ENCODE measurements at regions not wholly inside any gene's neighbourhood (a gene's known extent, or its start where the extent isn't known, plus 50 kb on each side); places are given as distances from the start of the nearest gene placed in this dataset.

DNA sequence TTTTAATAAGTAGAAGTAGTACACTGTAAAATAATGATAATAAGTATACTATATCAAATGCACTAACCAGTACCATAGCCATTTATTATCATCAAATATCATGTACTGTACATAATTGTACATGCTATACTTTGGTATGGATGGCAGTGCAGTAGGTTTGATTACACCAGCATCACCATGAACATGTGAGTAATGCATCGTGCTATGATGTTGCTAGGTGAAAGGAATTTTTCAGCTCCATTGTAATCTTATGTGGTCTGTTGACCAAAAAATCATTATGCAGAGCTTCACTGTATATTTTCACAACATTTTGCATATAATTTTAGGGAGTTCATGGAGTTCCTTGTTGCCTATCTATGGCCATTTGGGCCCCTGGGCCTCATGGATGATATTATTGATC, 72.2 kb upstream of the HMHB1 start:
- Mint-ChIP-seq H3K27me3 (ENCODE audit: low read depth) (no peaks in the 10 kb centered on the region), H3K4me3 (no peak overlapping the region), H3K4me1 (ENCODE audit: low read depth) (peaks cover 3% of the 10 kb centered on the region), H3K9me3 (no peaks in the 10 kb centered on the region), H3K36me3 (ENCODE audit: insufficient read depth) (no peaks in the 10 kb centered on the region)
- ATAC-seq (no peak), DNase-seq (no peak)

DNA sequence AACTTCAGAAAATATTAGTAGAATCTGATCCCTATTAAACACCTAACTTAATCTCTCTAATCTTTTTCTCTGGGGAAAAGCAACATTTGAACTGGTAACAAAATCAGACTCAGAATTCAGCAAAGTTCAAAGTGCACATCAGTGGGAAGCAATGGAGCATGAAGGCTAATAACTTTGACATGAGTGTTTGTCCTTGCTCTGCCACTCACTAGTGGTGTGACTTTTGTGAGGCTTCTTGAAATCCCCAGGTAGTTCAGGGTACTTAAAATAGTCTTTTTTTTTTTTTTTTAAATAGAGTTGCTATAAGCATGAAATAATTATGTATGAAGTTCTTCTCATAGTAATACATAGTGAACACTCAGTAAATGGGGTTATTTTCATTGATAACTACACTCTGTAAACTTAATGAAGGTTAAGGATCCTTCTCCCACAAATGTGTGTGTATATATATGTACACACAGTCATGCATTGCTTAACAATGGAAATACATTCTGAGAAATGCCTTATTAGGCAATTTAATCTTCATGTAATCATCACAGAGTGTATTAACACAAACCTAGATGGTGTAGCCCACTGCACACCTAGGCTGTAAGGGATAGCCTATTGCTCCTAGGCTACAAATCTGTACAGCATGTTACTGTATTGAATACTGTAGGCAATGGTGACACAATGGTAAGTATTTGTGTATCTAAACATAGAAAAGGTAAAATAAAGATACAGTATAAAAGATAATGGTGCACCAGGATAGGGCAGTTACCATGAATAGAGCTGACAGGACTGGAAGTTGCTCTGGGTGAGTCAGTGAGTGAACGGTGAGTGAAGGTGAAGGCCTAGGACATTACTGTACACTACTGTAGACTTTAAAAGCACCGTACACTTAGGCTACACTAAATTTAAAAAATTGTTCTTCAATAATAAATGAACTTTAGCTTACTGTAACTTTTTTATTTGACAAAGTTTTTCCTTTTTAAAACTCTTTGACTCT, 73.3 kb upstream of the HMHB1 start:
- Mint-ChIP-seq H3K36me3 (ENCODE audit: insufficient read depth) (no peaks in the 10 kb centered on the region), H3K9me3 (no peaks in the 10 kb centered on the region), H3K27me3 (ENCODE audit: low read depth) (no peaks in the 10 kb centered on the region), H3K4me3 (no peak overlapping the region), H3K4me1 (ENCODE audit: low read depth) (peaks cover 3% of the 10 kb centered on the region)
- ATAC-seq (no peak), DNase-seq (no peak)

DNA sequence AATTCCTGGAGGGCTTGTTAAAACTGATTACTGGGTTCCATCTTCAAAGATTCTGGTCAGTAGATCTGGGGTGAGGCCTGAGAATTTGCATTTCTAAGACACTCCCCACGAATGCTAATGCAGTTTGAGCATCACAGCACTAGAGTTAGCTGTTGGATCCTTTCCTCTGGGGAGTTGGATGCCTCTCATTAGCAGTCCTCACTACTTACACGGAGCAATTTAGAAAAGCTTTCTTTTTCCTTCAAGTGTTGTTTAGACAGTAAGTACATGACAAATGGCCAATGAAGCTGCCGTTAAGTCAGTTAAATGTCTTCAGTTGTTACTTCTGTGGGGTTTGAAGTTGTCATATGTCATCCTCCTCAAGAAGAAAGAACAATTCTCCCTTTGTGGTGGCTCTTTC, 74.9 kb upstream of the HMHB1 start:
- Mint-ChIP-seq H3K27me3 (ENCODE audit: low read depth) (no peaks in the 10 kb centered on the region), H3K4me1 (ENCODE audit: low read depth) (peaks cover 3% of the 10 kb centered on the region), H3K4me3 (no peak overlapping the region), H3K36me3 (ENCODE audit: insufficient read depth) (no peaks in the 10 kb centered on the region), H3K9me3 (no peaks in the 10 kb centered on the region)
- no peak for ATAC-seq
- DNase-seq, result no peak

DNA sequence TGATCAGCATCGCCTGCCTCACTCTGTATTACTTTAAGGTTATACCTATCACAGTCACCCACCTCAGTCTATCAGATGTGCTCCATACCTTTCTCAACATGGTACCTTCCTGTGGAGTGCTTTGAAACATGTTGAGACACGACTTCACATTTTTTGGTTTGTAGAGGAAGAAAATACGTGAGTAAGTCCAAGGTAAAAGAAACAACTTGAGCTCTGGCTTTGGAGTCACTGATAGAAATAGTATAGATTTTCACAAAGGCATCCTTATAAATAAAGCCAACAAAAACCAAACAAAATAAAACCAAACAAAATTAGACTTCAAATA, 77.5 kb upstream of the HMHB1 start:
- no peak for DNase-seq
- Mint-ChIP-seq H3K36me3 (ENCODE audit: insufficient read depth) (no peaks in the 10 kb centered on the region), H3K27me3 (ENCODE audit: low read depth) (peaks cover 4% of the 10 kb centered on the region), H3K4me3 (no peak overlapping the region), H3K9me3 (no peaks in the 10 kb centered on the region), H3K4me1 (ENCODE audit: low read depth) (no peaks in the 10 kb centered on the region)
- no peak for ATAC-seq

DNA sequence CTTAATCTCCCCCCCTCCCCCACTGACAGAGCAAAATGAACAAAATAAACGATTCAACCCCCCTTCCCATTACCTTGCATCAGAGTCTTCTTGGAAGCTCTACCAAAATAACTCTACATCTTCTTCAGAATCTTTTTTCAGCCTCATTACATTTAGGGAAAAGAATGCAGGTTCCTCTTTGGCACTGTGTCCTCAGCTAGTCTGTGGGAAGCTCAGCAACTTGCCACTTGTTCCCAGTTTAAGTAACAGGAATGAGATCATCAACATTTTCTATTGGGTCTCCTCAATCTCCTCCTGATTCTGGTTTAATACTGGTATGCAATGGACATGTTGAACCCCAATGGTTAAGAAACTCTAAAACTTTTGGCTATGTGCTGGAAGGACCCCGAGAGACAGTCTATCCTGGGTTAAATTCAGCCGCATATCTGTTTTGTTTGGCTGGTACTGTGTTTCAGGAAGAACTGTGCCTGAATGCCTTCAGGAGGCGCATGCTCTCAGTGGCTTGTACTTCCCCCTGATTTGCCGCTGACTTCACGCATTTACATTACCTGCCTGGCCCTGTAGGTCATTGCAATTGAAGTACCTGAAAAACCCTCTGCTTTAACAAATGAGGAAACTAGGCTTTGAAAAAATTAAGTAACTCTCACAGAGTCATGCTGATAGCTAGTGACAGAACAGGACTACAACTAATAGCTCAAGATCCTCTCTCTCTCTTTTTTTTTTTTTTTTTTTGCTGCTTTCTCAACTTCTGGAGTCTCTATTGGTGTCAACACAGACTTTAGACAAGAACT, 78.1 kb upstream of the HMHB1 start:
- DNase-seq, result no peak
- Mint-ChIP-seq H3K27me3 (ENCODE audit: low read depth) (peaks cover 4% of the 10 kb centered on the region), H3K4me1 (ENCODE audit: low read depth) (no peaks in the 10 kb centered on the region), H3K36me3 (ENCODE audit: insufficient read depth) (no peaks in the 10 kb centered on the region), H3K4me3 (no peak overlapping the region), H3K9me3 (no peaks in the 10 kb centered on the region)
- ATAC-seq, result no peak

DNA sequence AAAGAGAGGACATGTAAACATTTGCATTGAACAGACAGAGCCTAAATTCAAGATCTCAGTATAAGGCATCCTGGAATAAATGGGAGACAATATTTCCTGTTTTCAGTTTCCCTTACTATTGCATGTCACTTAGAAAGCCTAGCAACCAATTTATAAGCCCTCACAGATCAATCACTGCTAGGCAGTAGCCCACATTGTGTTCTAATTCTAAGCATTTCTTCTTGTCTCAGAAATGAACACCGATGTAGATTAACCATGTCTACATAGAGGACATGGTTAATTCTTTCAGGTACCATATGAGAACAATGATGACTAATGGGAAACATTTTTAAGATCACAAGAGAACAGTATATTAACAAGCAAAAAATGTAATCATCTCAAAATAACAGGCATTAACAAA, 79.6 kb upstream of the HMHB1 start:
- Mint-ChIP-seq H3K4me1 (ENCODE audit: low read depth) (no peaks in the 10 kb centered on the region), H3K4me3 (no peak overlapping the region), H3K9me3 (no peaks in the 10 kb centered on the region), H3K36me3 (ENCODE audit: insufficient read depth) (no peaks in the 10 kb centered on the region), H3K27me3 (ENCODE audit: low read depth) (peaks cover 4% of the 10 kb centered on the region)
- no peak for ATAC-seq
- no peak for DNase-seq

DNA sequence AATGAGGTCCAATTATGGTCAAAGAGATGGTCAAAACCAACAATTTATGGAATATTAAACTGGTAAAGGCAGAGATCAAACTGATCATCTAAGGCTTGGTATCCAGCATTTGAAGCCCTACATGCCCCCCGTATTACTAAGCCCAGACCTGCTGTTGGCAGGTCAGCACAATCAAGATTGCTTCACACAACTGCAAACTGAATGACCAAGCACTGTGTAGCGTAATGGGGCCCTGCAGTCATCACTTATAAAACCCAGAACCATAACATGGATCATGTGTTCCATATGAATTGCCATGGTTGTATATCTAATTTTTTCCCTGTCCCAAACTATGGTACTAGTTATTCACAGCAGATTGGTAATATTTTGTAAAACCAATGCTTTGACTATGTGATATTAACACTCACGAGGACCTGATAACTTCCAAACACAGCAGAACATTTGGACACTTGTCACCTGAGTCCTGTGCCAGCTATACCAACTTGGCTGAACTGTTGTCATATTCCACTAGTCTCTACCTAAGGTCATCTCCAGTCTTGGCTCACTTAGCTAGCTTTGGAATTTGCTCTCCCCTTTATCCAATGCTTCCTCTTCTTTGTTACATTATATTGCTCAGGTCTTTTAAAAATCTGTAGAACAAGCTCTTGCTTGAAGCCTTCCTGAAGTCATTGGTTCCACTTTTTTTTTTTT, 81.7 kb upstream of the HMHB1 start:
- no peaks in the 10 kb centered on the region for H3K9me3 Mint-ChIP-seq
- ATAC-seq (no peak), DNase-seq (no peak)
- peaks cover 4% of the 10 kb centered on the region for H3K27me3 Mint-ChIP-seq (ENCODE audit: low read depth)
- no peak overlapping the region for H3K4me3 Mint-ChIP-seq
- H3K36me3 Mint-ChIP-seq (ENCODE audit: insufficient read depth), result no peaks in the 10 kb centered on the region
- no peaks in the 10 kb centered on the region for H3K4me1 Mint-ChIP-seq (ENCODE audit: low read depth)

DNA sequence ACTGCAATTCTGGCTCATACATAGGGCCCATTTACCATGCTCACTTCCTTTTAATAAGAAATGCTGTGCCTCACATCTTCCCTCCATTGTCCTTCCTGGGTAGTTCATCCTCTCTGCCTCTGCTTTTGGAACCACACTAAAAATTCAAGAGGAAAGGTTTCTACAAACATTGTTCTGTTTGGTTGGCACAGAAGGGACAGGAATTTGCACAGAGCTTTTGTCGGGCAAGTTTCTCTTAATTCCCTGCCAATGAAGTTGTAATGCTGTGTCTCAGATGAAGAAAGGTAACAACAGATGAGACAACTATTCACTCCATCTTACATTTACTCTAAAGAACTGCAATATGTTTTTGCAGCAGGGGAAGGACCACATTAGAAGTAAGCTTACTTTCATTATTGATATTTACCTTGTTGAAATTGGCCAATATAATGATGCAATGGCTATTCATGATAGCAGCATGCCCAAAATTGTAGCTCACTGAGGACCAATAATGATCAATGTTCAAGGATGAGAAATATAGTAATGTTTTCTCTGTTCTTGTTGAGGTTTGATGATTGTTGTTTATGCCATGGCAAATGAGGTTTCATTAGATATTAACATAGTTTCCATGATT, 82.5 kb upstream of the HMHB1 start:
- ATAC-seq (no peak), DNase-seq (no peak)
- peaks cover 4% of the 10 kb centered on the region for H3K27me3 Mint-ChIP-seq (ENCODE audit: low read depth)
- H3K9me3 Mint-ChIP-seq, result peaks cover 7% of the 10 kb centered on the region
- H3K4me3 Mint-ChIP-seq, result no peak overlapping the region
- H3K36me3 Mint-ChIP-seq (ENCODE audit: insufficient read depth), result no peaks in the 10 kb centered on the region
- no peaks in the 10 kb centered on the region for H3K4me1 Mint-ChIP-seq (ENCODE audit: low read depth)

DNA sequence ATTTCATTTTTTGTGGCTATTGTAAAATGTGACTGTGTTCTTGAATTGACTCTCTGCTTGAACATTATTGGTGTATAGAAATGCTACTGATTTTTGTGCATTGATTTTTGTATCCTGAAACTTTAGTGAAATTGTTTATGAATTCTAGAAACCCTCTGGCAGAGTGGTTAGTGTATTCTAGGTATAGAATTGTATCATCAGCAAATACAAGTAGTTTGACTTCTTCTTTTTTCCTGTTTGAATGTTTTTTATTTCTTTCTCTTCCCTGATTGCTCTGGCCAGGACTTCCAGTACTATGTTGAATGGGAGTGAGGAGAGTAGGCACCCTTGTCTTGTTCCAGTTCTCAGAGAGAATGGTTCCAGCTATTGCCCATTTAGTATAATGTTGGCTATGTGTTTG, 88.8 kb upstream of the HMHB1 start:
- no peak for DNase-seq
- Mint-ChIP-seq H3K4me1 (ENCODE audit: low read depth) (no peaks in the 10 kb centered on the region), H3K4me3 (no peak overlapping the region), H3K36me3 (ENCODE audit: insufficient read depth) (no peaks in the 10 kb centered on the region), H3K27me3 (ENCODE audit: low read depth) (no peaks in the 10 kb centered on the region), H3K9me3 (peaks cover 14% of the 10 kb centered on the region)
- no peak for ATAC-seq

DNA sequence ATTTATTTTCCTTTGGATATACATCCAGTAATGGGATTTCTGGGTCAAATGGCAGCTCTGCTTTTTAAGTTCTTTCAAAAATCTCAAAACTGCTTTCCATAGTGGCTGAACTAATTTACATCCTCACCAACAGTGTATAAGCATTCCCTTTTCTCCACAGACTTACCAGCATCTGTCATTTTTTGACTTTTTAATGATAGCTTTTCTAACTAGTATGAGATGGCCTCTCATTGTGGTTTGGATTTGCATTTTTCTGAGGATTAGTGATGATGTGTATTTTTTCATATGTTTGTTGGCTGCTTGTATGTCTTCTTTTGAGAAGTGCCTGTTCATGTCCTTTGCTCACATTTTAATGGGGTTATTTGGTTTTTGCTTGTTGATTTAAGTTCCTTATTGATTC, 90.0 kb upstream of the HMHB1 start:
- Mint-ChIP-seq H3K4me3 (no peak overlapping the region), H3K27me3 (ENCODE audit: low read depth) (no peaks in the 10 kb centered on the region), H3K36me3 (ENCODE audit: insufficient read depth) (no peaks in the 10 kb centered on the region), H3K9me3 (peaks cover 14% of the 10 kb centered on the region), H3K4me1 (ENCODE audit: low read depth) (no peaks in the 10 kb centered on the region)
- no peak for ATAC-seq
- DNase-seq, result no peak

DNA sequence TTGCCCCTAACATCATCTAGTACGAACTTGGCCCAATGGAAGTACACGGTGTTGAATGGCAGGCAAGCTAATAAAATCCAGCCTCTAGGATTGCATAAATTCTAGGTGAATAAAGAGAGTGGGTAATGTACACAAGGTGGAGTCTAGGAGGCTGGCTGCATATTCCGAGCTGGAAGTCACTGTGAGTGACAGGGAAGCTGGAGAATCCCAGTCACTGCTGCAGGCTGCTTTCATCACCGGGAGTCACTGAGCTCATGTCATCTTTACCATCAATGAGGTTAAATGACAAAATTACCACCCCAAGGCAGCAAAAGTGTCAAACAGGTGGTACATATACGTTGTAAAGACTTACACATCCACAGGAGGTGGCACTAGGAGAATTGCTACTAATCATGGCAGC, 91.3 kb upstream of the HMHB1 start:
- ATAC-seq (no peak), DNase-seq (no peak)
- no peak overlapping the region for H3K4me3 Mint-ChIP-seq
- H3K36me3 Mint-ChIP-seq (ENCODE audit: insufficient read depth), result no peaks in the 10 kb centered on the region
- no peaks in the 10 kb centered on the region for H3K27me3 Mint-ChIP-seq (ENCODE audit: low read depth)
- peaks cover 14% of the 10 kb centered on the region for H3K9me3 Mint-ChIP-seq
- H3K4me1 Mint-ChIP-seq (ENCODE audit: low read depth), result no peaks in the 10 kb centered on the region

DNA sequence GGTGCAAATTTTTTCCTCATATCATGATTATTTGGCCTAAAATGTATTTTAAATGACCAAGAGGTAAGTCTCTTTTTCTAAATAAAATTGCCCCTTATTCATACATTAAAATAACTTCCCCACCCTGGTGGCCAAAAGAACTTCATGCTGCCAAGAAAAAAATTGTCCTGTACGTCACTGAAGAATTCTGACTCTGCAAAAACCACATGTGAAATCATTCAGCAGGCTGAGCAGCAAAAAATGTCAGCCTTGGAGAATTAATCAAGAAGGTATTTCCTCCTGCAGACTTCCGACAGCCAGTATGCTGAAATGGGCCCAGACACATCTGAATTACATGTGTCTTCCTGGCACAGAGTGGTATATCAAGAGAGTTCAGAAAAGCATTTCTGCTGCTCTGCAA, 94.6 kb upstream of the HMHB1 start:
- Mint-ChIP-seq H3K27me3 (ENCODE audit: low read depth) (no peaks in the 10 kb centered on the region), H3K4me1 (ENCODE audit: low read depth) (no peaks in the 10 kb centered on the region), H3K9me3 (no peaks in the 10 kb centered on the region), H3K36me3 (ENCODE audit: insufficient read depth) (no peaks in the 10 kb centered on the region), H3K4me3 (no peak overlapping the region)
- ATAC-seq (no peak), DNase-seq (no peak)

DNA sequence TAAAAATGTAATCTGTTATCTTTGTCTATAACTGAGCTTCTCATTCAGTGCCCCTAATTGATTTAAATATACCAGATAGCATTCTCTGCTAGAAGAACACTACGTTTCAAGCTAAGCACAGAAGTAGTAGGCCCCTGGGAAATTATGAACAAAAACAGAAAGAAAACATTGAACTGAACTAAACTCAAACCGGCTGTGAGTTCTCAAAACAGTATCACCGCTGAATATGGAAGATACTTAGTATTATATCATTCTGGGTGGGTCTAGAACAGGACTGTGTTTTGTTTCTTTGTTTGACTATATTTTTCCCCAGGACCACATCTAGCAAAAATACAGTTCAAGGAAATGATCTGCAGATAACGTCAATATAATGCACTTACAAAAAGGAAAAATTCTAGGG, 95.1 kb upstream of the HMHB1 start:
- Mint-ChIP-seq H3K4me3 (no peak overlapping the region), H3K4me1 (ENCODE audit: low read depth) (no peaks in the 10 kb centered on the region), H3K27me3 (ENCODE audit: low read depth) (no peaks in the 10 kb centered on the region), H3K9me3 (no peaks in the 10 kb centered on the region), H3K36me3 (ENCODE audit: insufficient read depth) (no peaks in the 10 kb centered on the region)
- DNase-seq (no peak), ATAC-seq (no peak)

DNA sequence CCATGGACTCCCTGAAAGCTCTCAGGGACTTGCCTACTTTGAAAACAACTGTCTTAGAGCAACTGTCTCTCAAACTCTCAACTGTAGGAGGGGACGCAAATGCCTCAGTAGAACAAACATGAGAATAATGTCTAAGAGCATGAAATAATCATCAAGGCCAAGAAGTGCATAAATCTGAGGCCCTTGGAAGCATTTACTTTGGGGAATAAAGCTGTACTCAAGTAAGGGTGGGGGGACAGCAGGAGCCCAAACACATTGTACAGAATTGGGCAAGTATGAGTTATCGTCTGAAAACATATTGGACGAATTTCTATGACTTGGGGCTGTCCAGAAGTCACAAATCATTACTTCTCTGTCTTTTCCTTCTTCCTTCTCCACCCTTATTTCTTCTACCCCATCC, 96.3 kb upstream of the HMHB1 start:
- ATAC-seq (no peak), DNase-seq (no peak)
- Mint-ChIP-seq H3K36me3 (ENCODE audit: insufficient read depth) (no peaks in the 10 kb centered on the region), H3K27me3 (ENCODE audit: low read depth) (no peaks in the 10 kb centered on the region), H3K4me1 (ENCODE audit: low read depth) (no peaks in the 10 kb centered on the region), H3K4me3 (no peak overlapping the region), H3K9me3 (no peaks in the 10 kb centered on the region)
